OCI-LY3 (cell line): ENCODE measurements at regions not wholly inside any gene's neighbourhood (a gene's known extent, or its start where the extent isn't known, plus 50 kb on each side); places are given as distances from the start of the nearest gene placed in this dataset.

Experiments used
- CTCF ChIP-seq: fragments of 200-600, 300-600 bp; sonication (generic); IDR thresholded peaks from 2 replicates; pipeline ENCODE4 v1.5.1; 2014; ENCODE audit warnings: antibody characterized with exemption, low read length, low read depth
- EZH2phosphoT487 ChIP-seq: fragments of 200-600 bp; shearing (Covaris generic); IDR thresholded peaks from 2 replicates; pipeline ENCODE4 v1.6.1; 2018; ENCODE audit warnings: antibody characterized with exemption, mixed run types, low read depth

- TF ChIP-seq CTCF, result no peak
- no peak for TF ChIP-seq EZH2phosphoT487
Measured at GRCh38 chr20:2045101-2045500, 51.2 kb upstream of the PDYN start.
